PC-3 (cell line): ENCODE measurements at regions not wholly inside any gene's neighbourhood (a gene's known extent, or its start where the extent isn't known, plus 50 kb on each side); places are given as distances from the start of the nearest gene placed in this dataset.

Source experiments
- ATAC-seq: fragments of 200-7000 bp; cut with Tn5 transposase; 2 replicates; pipeline ENCODE4 v1.9.1; 2020; ENCODE audit warnings: mild to moderate bottlenecking, moderate library complexity
- BruUV-seq: library from RNA; stranded (reverse); fragments of 400-500 nt; replicated peaks from 2 replicates; lab custom pipeline; 2021; lab: Mats Ljungman, UMichigan
- CTCF ChIA-PET: fragments of 300-600 bp; sonication (Branson Sonifier 250); formaldehyde crosslinking; loops from one replicate; lab custom pipeline; 2022; ENCODE audit warnings: antibody characterized with exemption; lab: Charles Lee
- POLR2A ChIA-PET: fragments of 300-600 bp; sonication (Branson Sonifier 250); formaldehyde crosslinking; loops from one replicate; lab custom pipeline; 2022; ENCODE audit warnings: antibody characterized with exemption; ENCODE audit not compliant: unreplicated experiment; lab: Charles Lee
- DNase-seq: peaks from one replicate; pipeline ENCODE4 v3.0.0-alpha.2; 2015
- H2AFZ ChIP-seq: fragments of 300-600 bp; sonication (generic); 2 replicates; pipeline ENCODE4 v1.6.0; 2016; ENCODE audit warnings: antibody characterized with exemption, low read length
- H3F3A ChIP-seq: fragments of 300-600 bp; sonication (generic); one replicate; pipeline ENCODE4 v1.6.0; 2017; ENCODE audit warnings: antibody characterized with exemption, low read length, control low read depth, mild to moderate bottlenecking; ENCODE audit not compliant: unreplicated experiment
- H3K27ac ChIP-seq: fragments of 300-600 bp; sonication (generic); 2 replicates; pipeline ENCODE4 v1.5.1; 2016; ENCODE audit warnings: mild to moderate bottlenecking, low read length
- H3K27me3 ChIP-seq: fragments of 300-600 bp; sonication (generic); 2 replicates; pipeline ENCODE4 v1.6.1; 2016; ENCODE audit warnings: low read length, mixed read lengths
- H3K36me3 ChIP-seq: fragments of 300-600 bp; sonication (generic); 2 replicates; pipeline ENCODE4 v1.6.1; 2016; ENCODE audit warnings: low read depth, mixed run types, low read length, mixed read lengths
- H3K4me1 ChIP-seq: fragments of 300-600 bp; sonication (generic); 2 replicates; pipeline ENCODE4 v1.5.1; 2016; ENCODE audit warnings: low read length; ENCODE audit not compliant: insufficient read depth
- H3K4me2 ChIP-seq: fragments of 300-600 bp; sonication (generic); 2 replicates; pipeline ENCODE4 v1.6.0; 2016; ENCODE audit warnings: low read length
- H3K4me3 ChIP-seq: fragments of 300-600 bp; sonication (generic); 2 replicates; pipeline ENCODE4 v1.5.1; 2016; ENCODE audit warnings: mild to moderate bottlenecking, low read length, mixed read lengths
- H3K79me2 ChIP-seq: fragments of 300-600 bp; sonication (generic); 2 replicates; pipeline ENCODE4 v1.6.1; 2017; ENCODE audit warnings: low read length, mixed read lengths
- H3K9ac ChIP-seq: fragments of 300-600 bp; sonication (generic); 2 replicates; pipeline ENCODE4 v1.6.0; 2016; ENCODE audit warnings: mild to moderate bottlenecking, low read length
- H3K9me2 ChIP-seq: fragments of 300-600 bp; sonication (generic); replicated peaks from 2 replicates; pipeline ENCODE4 v1.6.1; 2016; ENCODE audit warnings: mixed run types, low read length, mixed read lengths
- H3K9me3 ChIP-seq: fragments of 300-600 bp; sonication (generic); 2 replicates; pipeline ENCODE4 v1.6.1; 2016; ENCODE audit warnings: low read length, mixed read lengths
- H4K20me1 ChIP-seq: fragments of 300-600 bp; sonication (generic); 2 replicates; pipeline ENCODE4 v1.6.1; 2016; ENCODE audit warnings: low read length, mixed read lengths
- CTCF ChIP-seq: fragments of 300-600 bp; sonication (generic); conservative IDR thresholded peaks from 2 replicates; pipeline ENCODE4 v1.5.1; 2017; ENCODE audit warnings: antibody characterized with exemption, low read depth, mild to moderate bottlenecking, low read length
- EZH2 ChIP-seq: fragments of 300-600 bp; sonication (generic); IDR thresholded peaks from one replicate; pipeline ENCODE4 v1.6.1; 2017; ENCODE audit warnings: antibody characterized with exemption, mild to moderate bottlenecking, low read length; ENCODE audit not compliant: unreplicated experiment
- EZH2phosphoT487 ChIP-seq: fragments of 300-600 bp; sonication (generic); IDR thresholded peaks from 2 replicates; pipeline ENCODE4 v1.6.1; 2018; ENCODE audit warnings: mild to moderate bottlenecking, antibody characterized with exemption, low read length, borderline replicate concordance
- intact Hi-C: fragments of 100-400 bp; cut with micrococcal nuclease; formaldehyde crosslinking; loops from 2 replicates; pipeline ENCODE4 v1.9.0; 2023

GRCh38 chr11:37984991-37985390 is 1387.0 kb upstream of the RAG2 start:
- H3K9ac ChIP-seq, result no peak overlapping the region
- no peak overlapping the region for H2AFZ ChIP-seq
- no peak for TF ChIP-seq EZH2phosphoT487
- TF ChIP-seq EZH2, result no peak
- no peak for TF ChIP-seq CTCF
- no peaks in the 10 kb centered on the region for H3K27me3 ChIP-seq
- 0 out of 2 replicates have a peak, but pooled peaks cover 4% of the 10 kb centered on the region for H3K4me1 ChIP-seq
- no peaks in the 10 kb centered on the region for H3K36me3 ChIP-seq
- H3K4me3 ChIP-seq, result no peak overlapping the region
- no peaks in the 10 kb centered on the region for H3F3A ChIP-seq
- POLR2A ChIA-PET, result no interaction called here
- CTCF ChIA-PET, result no interaction called here
- H3K9me3 ChIP-seq, result no peaks in the 10 kb centered on the region
- H4K20me1 ChIP-seq, result no peaks in the 10 kb centered on the region
- H3K79me2 ChIP-seq, result no peaks in the 10 kb centered on the region
- no peak overlapping the region for H3K4me2 ChIP-seq
- intact Hi-C loops, result no loop called here
- no peak overlapping the region for H3K27ac ChIP-seq
- DNase-seq, result no peak
- H3K9me2 ChIP-seq, result no peaks in the 10 kb centered on the region
- ATAC-seq, result no peak
- no TSS peak for BruUV-seq

- Histone ChIP-seq H3F3A (no peaks in the 10 kb centered on the region), H3K4me2 (no peak overlapping the region), H3K79me2 (no peaks in the 10 kb centered on the region), H3K27ac (no peak overlapping the region), H3K9ac (no peak overlapping the region), H3K4me3 (no peak overlapping the region), H2AFZ (no peak overlapping the region), H4K20me1 (no peaks in the 10 kb centered on the region), H3K9me2 (no peaks in the 10 kb centered on the region), H3K27me3 (no peaks in the 10 kb centered on the region), H3K36me3 (no peaks in the 10 kb centered on the region), H3K9me3 (no peaks in the 10 kb centered on the region), H3K4me1 (0 out of 2 replicates have a peak, but pooled peaks cover 4% of the 10 kb centered on the region)
- TF ChIP-seq EZH2phosphoT487 (no peak), EZH2 (no peak), CTCF (no peak)
- BruUV-seq, result no TSS peak
- DNase-seq (no peak), ATAC-seq (no peak)
- intact Hi-C loops, result no loop called here
- ChIA-PET CTCF (no interaction called here), POLR2A (no interaction called here)
Observed at GRCh38 chr11:37978647-37979046, 1380.6 kb upstream of the RAG2 start.

GRCh38 chr11:37973941-37974340 is 1375.9 kb upstream of the RAG2 start:
- Histone ChIP-seq H3K9ac (no peak overlapping the region), H3K79me2 (no peaks in the 10 kb centered on the region), H3K4me3 (no peak overlapping the region), H3K9me3 (no peaks in the 10 kb centered on the region), H3K36me3 (no peaks in the 10 kb centered on the region), H3K4me1 (0 out of 2 replicates have a peak, but pooled peaks cover 6% of the 10 kb centered on the region), H2AFZ (no peak overlapping the region), H3K9me2 (no peaks in the 10 kb centered on the region), H3F3A (no peaks in the 10 kb centered on the region), H3K4me2 (no peak overlapping the region), H3K27me3 (no peaks in the 10 kb centered on the region), H4K20me1 (no peaks in the 10 kb centered on the region), H3K27ac (no peak overlapping the region)
- intact Hi-C loops, result no loop called here
- TF ChIP-seq EZH2, result no peak
- TF ChIP-seq EZH2phosphoT487, result no peak
- TF ChIP-seq CTCF, result no peak
- ATAC-seq, result no peak
- CTCF ChIA-PET, result no interaction called here
- POLR2A ChIA-PET, result no interaction called here
- no TSS peak for BruUV-seq
- no peak for DNase-seq
